ENCODE measurements at regions not wholly inside any gene's neighbourhood (a gene's known extent, or its start where the extent isn't known, plus 50 kb on each side); places are given as distances from the start of the nearest gene placed in this dataset.

- DNase-seq, result no peak
Measured at GRCh38 chr5:67494186-67494855, 297.7 kb upstream of the CD180 start.

DNA sequence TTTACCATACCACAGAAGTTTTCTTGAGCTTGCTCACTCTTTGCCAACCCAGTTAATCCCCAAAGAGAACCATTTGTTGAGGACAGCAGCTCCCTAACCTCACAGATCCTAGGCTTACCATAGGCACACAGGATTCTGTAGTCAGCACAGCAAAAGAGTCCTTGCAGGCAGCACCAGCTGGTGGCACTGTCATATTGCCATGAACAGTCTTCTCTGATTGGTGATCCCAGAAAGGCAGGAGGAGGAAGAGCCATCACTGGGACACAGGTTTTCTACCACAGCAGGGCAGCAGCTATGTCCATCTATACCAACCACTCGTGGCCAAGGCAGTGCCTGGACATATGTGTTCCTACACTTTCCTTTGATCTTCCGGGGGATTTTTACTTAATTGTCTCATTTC is 297.1 kb upstream of the CD180 start:
- no peak for DNase-seq

GRCh38 chr5:67490543-67491321 is 294.1 kb upstream of the CD180 start:
- no peak for DNase-seq

- no peak for DNase-seq
Measured at GRCh38 chr5:67488885-67489284, 292.3 kb upstream of the CD180 start.

DNA sequence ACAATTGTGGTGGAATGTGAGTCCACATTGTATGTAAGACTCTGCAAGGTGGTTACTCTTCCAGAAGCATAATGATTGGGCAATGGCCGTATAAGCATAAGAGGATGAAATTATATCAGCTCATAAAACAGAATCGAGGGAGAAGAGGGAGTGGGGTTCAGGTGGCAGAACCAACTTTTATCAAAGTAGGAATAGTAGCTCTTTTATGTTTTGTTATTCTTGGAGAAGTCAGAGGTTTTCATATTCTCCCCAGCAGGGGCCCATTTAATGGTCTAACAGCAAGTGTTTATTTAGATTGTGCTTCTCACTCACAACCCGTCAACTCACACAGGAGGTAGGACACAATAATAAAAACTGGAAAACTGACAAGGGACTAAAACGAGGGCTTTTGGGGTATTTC is 291.3 kb upstream of the CD180 start:
- no peak for DNase-seq

- DNase-seq, result no peak
Measured at GRCh38 chr5:67483453-67484030, 286.9 kb upstream of the CD180 start.

- no peak for DNase-seq
Measured at GRCh38 chr5:67481362-67481761, 284.8 kb upstream of the CD180 start.

DNA sequence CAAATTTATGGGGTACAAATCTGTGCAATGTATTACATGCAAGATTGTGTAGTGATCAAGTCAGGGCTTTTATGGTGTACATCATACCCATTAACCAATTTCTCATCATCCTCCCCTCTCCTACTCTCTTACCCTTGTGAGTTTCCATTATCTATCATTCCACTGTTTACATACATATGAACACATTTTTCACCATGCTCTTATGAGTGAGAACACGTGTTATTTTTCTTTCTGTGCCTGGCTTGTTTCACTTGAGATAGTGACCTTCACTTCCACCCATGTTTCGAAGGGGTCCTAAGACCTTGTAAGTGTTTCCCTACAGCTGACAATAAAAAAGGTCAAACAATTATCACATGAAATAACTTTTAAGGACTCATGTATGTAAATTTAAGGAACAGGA is 281.7 kb upstream of the CD180 start:
- no peak for DNase-seq

- DNase-seq, result no peak
Measured at GRCh38 chr5:67476995-67477394, 280.4 kb upstream of the CD180 start.

GRCh38 chr5:67476531-67476930 is 279.9 kb upstream of the CD180 start:
- no peak for DNase-seq

DNA sequence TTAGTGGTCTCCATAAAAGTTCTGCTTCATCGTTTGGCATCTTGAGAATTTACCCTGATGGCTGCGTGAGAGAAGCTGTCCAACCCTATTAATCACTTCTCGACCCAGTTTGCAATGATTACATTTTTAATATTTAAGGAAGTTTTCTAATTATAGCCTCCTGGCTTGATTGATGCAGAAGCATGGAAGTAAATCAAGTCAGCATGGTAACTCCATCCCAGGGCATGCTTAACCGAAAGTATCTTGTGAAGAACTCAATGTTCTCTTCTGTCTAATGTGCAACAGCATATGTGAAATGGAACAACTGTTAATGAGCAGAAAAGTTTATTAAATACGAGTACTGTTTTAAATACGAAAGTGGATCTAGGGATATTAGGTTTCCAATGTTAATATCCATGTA is 278.9 kb upstream of the CD180 start:
- DNase-seq, result no peak

GRCh38 chr5:67474597-67475238 is 278.1 kb upstream of the CD180 start:
- DNase-seq, result no peak

- DNase-seq, result no peak
Measured at GRCh38 chr5:67467110-67467509, 270.5 kb upstream of the CD180 start.

GRCh38 chr5:67465537-67466207 is 269.1 kb upstream of the CD180 start:
- DNase-seq, result no peak

DNA sequence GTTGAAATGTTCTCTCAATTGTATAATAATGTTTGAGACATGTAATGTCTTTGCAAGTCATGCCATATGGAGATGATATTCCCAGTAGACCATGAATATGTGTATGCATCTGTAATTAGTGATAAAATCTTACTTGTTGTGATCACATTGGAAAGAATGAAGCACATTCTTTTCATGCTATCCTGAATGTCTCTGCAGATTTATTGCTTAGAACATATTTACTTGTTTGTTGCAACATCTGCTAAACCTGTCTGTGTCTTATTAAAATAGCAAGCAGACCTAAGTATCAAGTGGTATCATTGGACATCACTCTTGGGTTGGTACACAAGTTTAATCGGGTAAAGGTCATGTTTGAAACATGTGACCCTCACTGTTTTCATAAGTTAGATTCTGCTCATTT is 265.5 kb upstream of the CD180 start:
- DNase-seq, result no peak

- DNase-seq, result no peak
Measured at GRCh38 chr5:67459253-67459652, 262.7 kb upstream of the CD180 start.

DNA sequence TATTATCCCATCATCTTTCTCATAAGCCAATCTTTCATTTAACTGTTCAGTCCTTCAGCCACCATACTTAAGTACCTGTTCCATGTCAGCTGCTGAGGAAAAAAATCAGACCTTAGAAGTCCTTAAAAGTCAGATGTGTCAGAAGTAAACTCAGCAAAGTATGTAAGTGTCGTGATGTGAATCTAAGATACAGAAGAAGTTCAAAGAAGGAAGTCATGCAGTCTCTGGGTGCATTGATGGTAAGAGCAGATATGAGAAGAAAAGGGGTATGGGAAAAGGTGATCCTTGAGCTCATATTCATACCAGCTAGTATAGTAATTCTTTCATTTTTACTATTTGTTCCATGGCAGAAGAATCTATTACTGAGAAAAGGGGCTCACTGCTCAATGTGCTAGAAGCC is 259.4 kb upstream of the CD180 start:
- DNase-seq, result no peak

GRCh38 chr5:67454957-67455561 is 258.5 kb upstream of the CD180 start:
- no peak for DNase-seq

- DNase-seq, result no peak
Measured at GRCh38 chr5:67453111-67453905, 256.7 kb upstream of the CD180 start.

GRCh38 chr5:67451640-67452279 is 255.2 kb upstream of the CD180 start:
- DNase-seq, result no peak

- DNase-seq, result no peak
Measured at GRCh38 chr5:67447732-67448131, 251.1 kb upstream of the CD180 start.
